Endothelial cell (in vitro differentiated cells): ENCODE measurements at regions not wholly inside any gene's neighbourhood (a gene's known extent, or its start where the extent isn't known, plus 50 kb on each side); places are given as distances from the start of the nearest gene placed in this dataset.
"Not testable (repeated sequence)": the region's sequence is repeated elsewhere in the genome, so short reads cannot be mapped to it uniquely, and the experiment has no call there.

ENCODE experiments used
- DNase-seq: peaks from one replicate; pipeline ENCODE4 v3.0.0; 2021; ENCODE audit warnings: low spot score
- H3K27ac Mint-ChIP-seq: one replicate; pipeline ENCODE4 v1.8.0; 2021; ENCODE audit warnings: mixed read lengths, inconsistent platforms; ENCODE audit not compliant: unreplicated experiment
- H3K27me3 Mint-ChIP-seq: one replicate; pipeline ENCODE4 v1.8.0; 2021; ENCODE audit warnings: mild to moderate bottlenecking, moderate library complexity, mixed read lengths, inconsistent platforms; ENCODE audit not compliant: unreplicated experiment
- H3K36me3 Mint-ChIP-seq: one replicate; pipeline ENCODE4 v1.8.0; 2021; ENCODE audit warnings: mild to moderate bottlenecking, low read depth, mixed read lengths, inconsistent platforms; ENCODE audit not compliant: unreplicated experiment
- H3K4me1 Mint-ChIP-seq: one replicate; pipeline ENCODE4 v1.8.0; 2021; ENCODE audit warnings: mild to moderate bottlenecking, mixed read lengths, inconsistent platforms; ENCODE audit not compliant: unreplicated experiment
- H3K4me3 Mint-ChIP-seq: one replicate; pipeline ENCODE4 v1.8.0; 2021; ENCODE audit warnings: mild to moderate bottlenecking, mixed read lengths, inconsistent platforms; ENCODE audit not compliant: unreplicated experiment
- H3K9me3 Mint-ChIP-seq: one replicate; pipeline ENCODE4 v1.8.0; 2021; ENCODE audit warnings: mixed read lengths, inconsistent platforms; ENCODE audit not compliant: unreplicated experiment
- CTCF ChIP-seq: fragments of 200-600 bp; sonication (generic); IDR thresholded peaks from one replicate; pipeline ENCODE4 v1.5.0; 2021; ENCODE audit warnings: antibody characterized with exemption; ENCODE audit not compliant: unreplicated experiment

DNA sequence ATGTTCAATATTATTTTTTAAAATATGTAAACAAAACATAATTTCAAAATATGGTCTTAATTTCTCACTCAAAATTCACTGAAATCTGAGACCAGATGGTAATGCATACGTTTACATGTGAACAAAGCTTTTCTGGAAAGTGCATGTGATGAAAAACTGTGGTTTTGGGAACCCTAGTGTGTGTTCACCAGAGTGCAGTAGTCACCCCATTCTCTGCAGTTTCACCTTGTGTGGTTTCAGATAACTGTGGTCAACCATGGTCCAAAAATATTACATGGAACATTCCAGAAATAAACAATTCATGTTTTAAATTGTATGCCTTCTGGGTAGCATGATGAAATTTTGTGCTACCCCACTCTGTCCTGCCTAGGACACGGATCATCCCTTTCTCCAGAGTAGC lies 2021.9 kb downstream of the MRPL39 start:
- Mint-ChIP-seq H3K27ac (no peak overlapping the region), H3K36me3 (no peaks in the 10 kb centered on the region), H3K4me1 (no peaks in the 10 kb centered on the region), H3K27me3 (no peaks in the 10 kb centered on the region), H3K4me3 (no peak overlapping the region), H3K9me3 (no peaks in the 10 kb centered on the region)
- no peak for TF ChIP-seq CTCF
- DNase-seq = no peak

DNA sequence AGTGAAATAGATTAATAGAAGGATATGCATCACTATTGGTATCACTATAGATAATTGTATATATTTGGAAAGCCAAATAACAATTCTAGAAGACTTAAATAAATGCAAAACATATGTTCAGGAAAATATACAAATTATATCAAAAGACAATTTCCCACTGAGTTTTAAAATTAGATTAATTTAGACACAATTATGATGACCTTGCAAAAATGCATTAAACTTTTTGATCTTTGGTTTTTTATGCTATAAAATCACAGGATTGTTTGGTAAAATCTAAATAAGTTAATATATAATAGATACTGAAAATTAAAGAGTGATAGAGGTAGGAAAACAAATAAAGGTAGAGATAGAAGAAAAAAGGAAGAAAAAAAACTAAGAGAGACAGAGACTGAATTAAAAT lies 2027.7 kb downstream of the MRPL39 start:
- Mint-ChIP-seq H3K27me3 (no peaks in the 10 kb centered on the region), H3K4me3 (no peak overlapping the region), H3K4me1 (no peaks in the 10 kb centered on the region), H3K27ac (no peak overlapping the region), H3K36me3 (no peaks in the 10 kb centered on the region), H3K9me3 (no peaks in the 10 kb centered on the region)
- no peak for TF ChIP-seq CTCF
- no peak for DNase-seq

DNA sequence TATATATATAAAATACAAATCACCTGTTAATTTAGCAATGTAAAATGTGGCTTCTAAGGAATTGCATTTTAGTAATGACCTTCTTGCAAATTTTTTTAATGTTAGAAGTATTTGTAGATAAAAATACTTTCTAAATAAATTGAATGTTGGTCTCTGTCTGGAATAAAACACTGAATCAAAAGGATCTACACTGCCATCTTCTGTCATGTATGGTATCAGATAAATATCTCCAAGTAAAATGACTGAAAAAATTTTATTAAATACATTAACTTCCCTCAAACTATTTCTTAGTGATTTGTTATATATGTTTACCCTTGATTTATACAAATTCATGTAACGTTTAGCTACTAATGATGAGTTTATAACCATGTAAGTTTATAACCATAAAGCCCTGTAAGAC lies 2029.3 kb downstream of the MRPL39 start:
- no peak overlapping the region for H3K27ac Mint-ChIP-seq
- H3K27me3 Mint-ChIP-seq = no peaks in the 10 kb centered on the region
- H3K4me3 Mint-ChIP-seq = no peak overlapping the region
- H3K36me3 Mint-ChIP-seq = no peaks in the 10 kb centered on the region
- H3K4me1 Mint-ChIP-seq = no peaks in the 10 kb centered on the region
- no peak for TF ChIP-seq CTCF
- no peaks in the 10 kb centered on the region for H3K9me3 Mint-ChIP-seq
- no peak for DNase-seq

DNA sequence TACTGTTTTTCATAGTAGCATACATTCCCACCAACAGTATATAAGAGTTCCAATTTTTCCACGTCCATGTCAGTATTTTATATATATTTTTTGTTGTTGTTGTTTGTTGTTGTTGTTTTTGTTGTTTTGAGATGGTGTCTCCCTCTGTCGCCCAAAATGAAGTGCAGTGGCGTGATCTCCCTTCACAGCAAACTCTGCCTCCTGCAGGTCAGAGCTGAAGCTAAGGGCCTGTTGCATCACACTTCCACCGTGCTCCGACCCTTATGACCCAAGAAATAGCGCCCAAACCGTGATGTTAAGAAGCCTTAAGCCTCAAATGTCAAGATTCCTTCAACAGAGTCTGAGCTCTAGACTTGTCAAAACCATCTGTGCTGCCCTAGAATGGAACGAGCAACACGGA lies 2032.3 kb downstream of the MRPL39 start:
- DNase-seq = no peak
- H3K27me3 Mint-ChIP-seq = no peaks in the 10 kb centered on the region
- no peak for TF ChIP-seq CTCF
- no peaks in the 10 kb centered on the region for H3K4me1 Mint-ChIP-seq
- H3K36me3 Mint-ChIP-seq = no peaks in the 10 kb centered on the region
- no peak overlapping the region for H3K27ac Mint-ChIP-seq
- no peak overlapping the region for H3K4me3 Mint-ChIP-seq
- H3K9me3 Mint-ChIP-seq = no peaks in the 10 kb centered on the region

GRCh38 chr21:23548924-23549323 lies 2058.4 kb downstream of the MRPL39 start:
- H3K27me3 Mint-ChIP-seq, DNase-seq, H3K27ac Mint-ChIP-seq, H3K4me3 Mint-ChIP-seq, H3K4me1 Mint-ChIP-seq, H3K36me3 Mint-ChIP-seq, H3K9me3 Mint-ChIP-seq: not testable (repeated sequence)

GRCh38 chr21:23543333-23543732 lies 2063.9 kb downstream of the MRPL39 start:
- Mint-ChIP-seq H3K27me3 (no peaks in the 10 kb centered on the region), H3K9me3 (no peaks in the 10 kb centered on the region), H3K27ac (no peak overlapping the region), H3K36me3 (no peaks in the 10 kb centered on the region), H3K4me1 (no peaks in the 10 kb centered on the region), H3K4me3 (no peak overlapping the region)
- DNase-seq = no peak
- TF ChIP-seq CTCF = no peak
